EH (cell line): ENCODE measurements at regions not wholly inside any gene's neighbourhood (a gene's known extent, or its start where the extent isn't known, plus 50 kb on each side); places are given as distances from the start of the nearest gene placed in this dataset.

Experiments used
- DNase-seq: peaks from one replicate; pipeline ENCODE4 v3.0.0-alpha.2; 2015; ENCODE audit warnings: low read depth

DNA sequence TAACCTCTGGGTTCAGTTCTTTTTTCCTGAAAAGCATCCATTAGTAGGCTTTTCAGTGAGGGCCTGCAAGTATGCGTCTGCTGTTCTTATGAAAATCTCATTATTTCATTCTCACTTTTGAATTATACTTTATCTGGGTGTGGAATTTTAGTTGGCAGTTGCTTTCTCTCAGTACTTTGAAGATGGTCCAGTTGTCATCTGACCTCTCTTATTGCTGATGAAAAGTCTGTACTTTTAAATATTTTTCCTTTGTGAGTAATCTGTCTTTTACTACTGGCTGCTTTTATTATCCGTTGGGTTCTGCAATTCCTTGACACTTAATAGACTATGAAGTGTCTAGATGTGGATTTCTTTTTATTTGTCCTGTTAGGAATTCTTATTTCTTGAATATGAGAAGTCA is 307.8 kb downstream of the CYP26B1 start:
- DNase-seq = no peak

DNA sequence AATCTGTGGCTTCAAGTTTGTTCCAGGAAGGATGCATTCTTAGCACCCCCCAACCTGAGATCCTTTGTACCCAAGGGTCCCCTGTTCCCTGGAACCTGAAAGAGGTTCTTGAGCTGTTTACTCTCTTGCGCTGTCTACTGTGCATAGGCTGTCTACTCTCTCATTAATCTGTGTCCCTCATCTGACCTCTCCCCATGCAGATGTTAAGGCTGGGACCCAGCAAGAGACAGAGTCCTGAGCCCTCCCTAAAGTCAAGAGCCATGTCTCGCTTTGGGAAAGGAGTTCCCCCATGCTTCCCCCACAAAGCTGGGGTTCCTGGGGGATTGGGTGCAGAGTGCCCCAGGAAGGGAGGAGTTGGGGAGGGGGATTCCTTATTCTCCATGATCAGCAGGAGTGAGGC is 312.9 kb downstream of the CYP26B1 start:
- DNase-seq = no peak

DNA sequence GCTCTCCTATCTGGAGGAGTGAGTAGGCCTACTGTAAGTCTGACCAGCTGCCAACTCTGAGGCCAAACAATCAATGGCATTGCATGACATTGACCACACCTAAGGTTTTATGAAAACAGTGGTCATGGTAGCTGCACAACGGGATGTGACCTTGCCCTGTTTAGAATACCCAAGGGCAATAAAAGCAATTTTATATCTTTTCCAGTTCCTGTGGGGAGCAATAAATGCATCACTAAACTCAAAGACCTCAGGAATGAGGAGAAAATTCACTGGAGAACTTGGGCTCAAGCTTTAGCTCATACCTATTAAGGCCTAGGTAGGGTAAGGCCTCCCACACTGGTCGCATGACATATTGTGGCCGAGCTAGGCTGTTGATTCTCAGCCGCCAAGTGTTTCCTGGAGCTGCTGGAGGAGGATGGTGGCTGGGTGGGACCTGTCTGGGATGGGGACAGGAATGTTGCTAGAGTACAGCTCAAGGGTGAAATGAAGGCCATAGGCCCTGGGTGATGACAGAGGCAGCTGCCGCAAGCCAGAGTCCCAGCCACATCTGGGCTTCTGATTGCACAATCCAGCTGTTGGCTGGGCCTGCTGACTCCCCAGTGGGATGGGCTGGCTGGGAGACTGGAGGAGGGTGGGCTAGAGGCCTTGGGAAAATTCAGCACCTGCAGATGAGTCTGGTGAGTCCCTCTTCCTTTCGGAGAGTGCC is 313.7 kb downstream of the CYP26B1 start:
- DNase-seq = peak; percentile 62

DNA sequence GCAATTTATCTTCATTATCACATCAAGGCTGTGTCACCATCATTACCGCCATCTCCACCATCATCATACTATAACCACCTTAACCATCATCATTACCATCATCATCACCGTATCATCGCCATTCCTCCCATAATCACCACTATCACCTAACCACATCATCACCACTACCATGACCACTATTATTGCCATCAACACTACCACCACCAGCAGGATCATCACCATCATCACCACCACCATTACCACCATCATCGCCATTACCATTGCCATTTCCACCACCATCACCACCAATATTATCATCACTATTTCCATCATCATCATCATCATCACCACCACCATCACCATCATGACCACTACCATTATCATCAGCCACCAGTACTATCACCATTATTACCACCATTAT is 314.4 kb downstream of the CYP26B1 start:
- DNase-seq = no peak

DNA sequence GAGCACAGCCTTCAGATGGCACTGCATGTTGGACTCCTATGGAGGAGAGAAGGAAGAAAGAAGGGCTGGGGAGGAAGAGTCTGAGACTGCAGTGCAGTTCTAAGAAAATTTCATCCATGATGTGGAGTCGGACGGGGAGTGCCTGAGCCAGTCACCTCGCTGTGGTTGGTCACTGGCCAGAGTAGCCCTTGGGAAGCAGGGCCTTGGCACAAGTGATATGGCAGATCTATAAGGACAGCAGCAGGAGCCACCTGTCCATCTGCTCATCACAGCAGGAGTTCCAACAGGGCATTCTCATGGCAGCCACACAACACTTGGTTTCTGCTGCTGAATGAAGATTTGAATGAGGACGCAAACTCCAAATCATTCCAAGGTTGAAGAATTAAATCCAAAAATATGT is 314.8 kb downstream of the CYP26B1 start:
- DNase-seq = no peak

DNA sequence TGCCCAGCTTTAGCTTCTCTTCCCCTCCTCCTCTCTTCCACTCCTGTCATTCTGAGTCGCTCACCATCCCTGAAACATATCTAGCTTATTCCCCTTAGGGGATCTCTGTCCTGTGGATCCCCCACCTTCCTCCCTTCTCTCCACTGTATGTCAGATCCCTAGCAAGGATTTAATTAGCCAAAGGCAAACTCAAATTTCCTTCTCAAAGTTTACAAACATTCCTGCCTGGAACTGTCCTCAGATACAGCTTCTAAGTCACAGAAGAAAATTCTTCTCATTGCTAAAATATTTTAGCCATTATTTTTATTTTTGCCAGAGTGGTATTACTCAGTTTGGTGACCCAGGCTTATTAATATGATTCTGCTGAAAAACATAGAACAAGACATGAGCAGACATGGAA is 315.3 kb downstream of the CYP26B1 start:
- peak; percentile 92 for DNase-seq

DNA sequence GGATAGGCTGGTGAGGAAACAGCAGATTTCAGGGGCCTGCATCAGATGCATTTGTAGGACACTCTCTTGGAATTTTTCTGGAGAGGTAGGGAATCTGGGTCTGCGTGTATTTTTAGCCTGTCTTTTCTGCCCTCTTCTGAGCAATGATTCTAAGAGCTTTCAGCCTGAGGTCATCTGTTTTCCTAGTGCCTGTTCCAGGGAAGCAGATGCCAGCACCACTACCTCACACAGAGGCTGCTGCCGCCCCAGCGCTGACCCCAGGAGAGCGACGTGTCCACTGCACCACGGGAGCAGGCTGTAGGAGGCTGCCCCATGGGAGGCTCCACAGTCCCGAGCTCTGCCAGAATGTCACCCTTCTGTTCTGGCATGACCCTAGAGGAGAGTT is 316.5 kb downstream of the CYP26B1 start:
- peak; percentile 99 for DNase-seq

DNA sequence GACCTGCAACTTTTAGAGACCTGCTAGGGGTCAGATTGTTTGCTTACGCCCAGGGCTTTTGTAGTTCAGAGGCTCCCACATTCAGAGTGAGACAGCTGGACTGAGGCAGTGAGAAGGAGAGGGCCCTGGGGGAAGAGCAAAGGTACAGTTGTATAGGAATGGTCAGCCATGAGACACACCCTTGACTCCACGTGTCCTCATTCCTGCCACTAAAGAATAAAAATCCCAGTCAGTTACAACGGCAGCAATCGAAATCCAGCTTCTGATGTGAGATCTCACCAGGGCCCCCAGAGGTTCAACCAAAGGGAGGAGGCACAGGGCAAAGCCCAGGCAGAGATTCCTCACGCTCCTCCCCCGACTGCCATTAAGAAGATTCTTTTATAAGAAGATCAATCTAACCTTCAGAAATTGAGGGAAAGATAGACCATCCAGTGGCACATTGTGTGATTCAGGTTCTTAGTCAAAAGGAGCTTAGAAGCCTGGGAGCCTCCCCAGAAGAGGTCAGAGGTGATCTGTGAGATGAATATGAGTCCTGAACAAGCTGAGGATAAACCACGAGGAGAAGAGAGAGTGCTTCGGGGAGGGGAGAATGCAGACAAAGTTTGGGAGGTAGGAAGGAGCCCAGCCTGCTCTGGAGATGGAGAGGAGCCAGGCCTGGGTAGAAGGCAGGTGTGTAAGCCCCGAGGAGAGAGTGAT is 317.0 kb downstream of the CYP26B1 start:
- no peak for DNase-seq

DNA sequence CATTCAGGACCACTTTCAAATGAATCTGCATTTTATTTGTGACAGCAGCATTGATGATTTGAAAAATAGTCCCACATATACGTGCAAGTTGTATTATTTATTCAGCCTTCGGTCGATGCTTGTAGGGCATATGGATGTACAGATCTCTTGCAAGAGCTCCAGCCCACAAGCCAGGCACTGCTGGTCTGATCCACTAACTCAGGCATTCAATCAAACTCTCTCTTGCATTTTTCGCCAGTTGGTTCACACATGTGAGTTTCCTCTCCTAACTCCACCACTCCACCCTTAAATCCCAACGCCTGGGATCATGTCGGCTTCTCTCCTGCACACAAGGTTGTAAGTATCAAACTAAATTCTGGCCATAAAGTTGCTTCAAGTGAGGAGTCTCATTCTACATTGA is 318.7 kb downstream of the CYP26B1 start:
- DNase-seq = peak; percentile 73

DNA sequence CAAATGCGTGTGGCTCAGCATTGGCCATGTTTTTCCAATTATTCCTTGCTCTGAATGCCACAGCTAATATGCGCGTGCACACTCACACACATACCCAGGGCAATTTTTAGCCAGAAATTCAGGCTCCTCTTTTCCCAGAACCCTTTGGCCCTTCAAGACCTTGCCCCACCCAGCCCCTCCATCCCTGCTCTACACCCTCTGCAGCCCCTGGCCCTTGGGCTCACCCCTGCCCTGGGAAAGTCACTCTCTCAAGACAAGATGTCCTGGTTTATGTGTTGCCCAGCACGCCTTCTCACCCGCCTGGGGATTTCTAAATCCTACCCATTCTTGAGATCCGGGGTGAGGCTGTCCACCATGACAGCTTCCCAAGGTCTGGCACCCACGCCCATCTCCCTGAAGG is 319.7 kb downstream of the CYP26B1 start:
- DNase-seq = no peak

DNA sequence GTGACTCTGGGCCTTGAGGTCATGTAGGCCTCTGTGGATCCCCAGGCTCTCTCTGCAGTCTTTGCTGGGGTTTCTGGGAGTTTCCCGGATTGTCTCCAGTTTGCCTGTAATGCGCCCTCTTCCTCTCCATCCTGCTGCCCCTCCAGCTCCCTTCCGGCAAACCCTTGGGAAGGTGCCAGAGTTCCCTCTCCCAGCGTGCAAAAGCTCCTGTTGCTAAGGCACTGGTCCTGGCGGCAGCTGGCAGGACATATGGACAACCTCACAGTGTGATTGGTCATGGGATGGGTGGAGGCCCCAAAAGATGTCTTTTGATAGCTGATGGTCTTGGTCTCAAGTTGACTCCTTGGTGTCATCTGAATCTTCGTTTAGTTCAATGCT is 320.1 kb downstream of the CYP26B1 start:
- DNase-seq = no peak

DNA sequence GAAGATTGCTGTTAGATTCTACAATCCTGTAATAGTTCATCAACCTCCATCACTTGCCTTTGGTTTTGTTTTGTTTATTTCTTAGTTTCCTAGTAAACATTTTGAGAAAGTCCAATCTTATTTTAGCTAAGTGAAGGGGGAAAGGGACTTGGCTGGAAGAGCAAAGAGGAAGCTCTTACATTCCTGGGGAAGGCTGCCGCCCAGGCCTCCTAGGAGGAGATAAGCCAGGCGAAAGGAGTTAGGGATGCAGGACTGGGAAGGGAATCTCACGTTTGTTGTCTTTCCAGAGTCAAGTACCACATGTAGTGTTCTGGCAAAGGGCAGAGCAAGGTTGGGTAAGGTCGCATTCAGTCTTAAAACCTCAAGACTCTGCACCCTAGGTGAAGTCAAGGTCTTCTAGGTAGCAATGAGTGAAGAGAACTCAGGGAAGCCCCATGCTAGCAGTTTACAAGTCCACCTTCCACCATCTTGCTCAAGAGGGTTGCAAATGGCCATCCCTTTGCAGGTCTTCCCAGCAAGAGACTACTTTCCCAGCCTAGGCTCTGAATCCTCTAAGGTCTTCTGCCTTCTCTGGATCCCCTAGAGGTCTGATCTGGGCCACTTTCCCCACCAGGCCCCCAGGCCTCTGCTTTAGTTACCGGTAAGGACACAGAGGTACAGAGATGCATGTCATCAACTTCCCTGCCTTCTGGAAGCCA is 320.7 kb downstream of the CYP26B1 start:
- no peak for DNase-seq

DNA sequence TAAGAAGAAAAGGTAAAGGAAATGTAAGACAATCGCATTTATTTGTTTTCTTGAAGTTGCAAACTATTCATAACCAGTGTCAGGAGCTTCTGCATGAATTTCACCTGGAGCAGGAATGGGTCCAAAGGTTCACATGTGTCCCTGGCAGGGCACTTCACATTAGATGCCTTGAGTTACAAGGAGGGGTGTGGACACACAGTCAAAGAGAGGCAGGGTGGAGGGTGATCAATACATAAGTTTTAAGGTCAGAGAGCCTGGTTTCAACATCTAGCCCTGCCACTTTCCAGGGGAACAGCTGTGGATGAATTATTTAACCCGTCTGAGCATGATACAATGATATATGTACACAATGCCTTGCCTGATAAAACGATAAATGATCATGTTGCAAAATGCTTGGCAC is 321.4 kb downstream of the CYP26B1 start:
- DNase-seq = no peak

DNA sequence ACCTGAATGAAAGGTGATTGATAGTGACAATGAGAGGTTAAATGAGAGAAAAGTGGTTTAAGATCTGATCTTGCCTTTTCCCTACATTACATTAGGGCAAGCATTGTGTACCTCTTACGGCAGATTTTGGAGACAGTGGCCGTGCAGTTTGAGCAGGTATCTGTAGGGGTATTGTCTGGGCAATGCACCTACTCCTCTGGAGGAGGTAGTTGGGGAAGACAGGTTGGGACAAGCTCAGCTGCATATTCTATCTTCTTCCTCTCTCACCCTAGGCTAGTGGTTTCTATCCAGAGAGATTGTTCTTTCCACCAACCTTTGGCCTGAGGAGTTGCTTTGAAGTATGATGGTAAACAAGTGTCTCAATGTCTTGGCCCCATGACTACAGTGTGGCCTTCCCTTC is 323.2 kb downstream of the CYP26B1 start:
- DNase-seq = no peak

DNA sequence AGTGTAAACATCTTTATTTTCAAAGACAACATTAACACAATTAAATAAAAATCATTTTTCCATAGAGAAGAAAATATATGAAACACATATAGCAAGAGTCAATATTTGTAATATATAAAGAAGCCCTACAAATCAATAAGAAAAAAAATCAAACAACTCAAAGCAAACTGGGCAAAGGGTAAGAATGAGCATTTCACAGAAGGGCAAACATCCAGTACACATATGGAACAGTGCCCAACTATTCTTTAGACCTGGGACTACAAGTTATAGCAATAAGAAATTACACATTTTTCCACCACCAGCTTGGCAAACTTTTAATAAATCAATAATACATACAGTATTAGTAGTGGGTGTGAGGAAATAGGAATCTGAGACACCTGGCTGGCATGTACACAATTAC is 324.1 kb downstream of the CYP26B1 start:
- DNase-seq = no peak

DNA sequence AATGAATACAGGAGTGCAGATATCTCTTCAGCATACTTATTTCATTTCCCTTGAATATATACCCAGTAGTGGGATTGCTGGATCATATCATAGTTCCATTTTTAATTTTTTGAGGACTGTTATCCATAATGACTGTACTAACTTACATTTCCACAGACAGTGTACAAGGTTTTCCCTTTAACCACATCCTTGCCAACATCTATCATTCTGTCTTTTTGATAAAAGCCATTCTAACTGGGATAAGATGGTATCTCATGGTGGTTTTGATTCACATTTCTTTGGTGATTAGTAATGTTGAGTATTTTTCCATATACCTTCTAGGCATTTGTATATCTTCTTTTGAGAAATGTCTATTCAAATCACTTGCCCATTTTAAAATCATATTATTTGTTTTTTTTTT is 325.2 kb downstream of the CYP26B1 start:
- DNase-seq = peak; percentile 37

DNA sequence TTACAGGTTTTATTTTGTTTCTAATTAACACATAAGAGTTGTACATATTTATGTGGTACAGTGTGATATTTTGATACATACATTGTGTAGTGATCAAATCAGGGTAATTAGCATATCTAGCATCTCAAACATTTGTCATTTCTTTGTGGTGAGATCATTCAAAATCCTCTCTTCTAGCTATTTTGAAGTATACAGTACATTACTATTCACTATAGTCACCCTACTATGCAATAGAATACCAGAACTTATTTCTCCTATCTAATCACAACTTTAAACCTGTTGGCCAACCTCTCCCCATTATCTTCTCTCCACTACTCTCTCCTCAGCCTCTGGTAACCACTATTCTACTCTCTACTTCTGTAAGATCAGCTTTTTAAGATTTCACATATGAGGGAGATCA is 325.8 kb downstream of the CYP26B1 start:
- peak; percentile 60 for DNase-seq

DNA sequence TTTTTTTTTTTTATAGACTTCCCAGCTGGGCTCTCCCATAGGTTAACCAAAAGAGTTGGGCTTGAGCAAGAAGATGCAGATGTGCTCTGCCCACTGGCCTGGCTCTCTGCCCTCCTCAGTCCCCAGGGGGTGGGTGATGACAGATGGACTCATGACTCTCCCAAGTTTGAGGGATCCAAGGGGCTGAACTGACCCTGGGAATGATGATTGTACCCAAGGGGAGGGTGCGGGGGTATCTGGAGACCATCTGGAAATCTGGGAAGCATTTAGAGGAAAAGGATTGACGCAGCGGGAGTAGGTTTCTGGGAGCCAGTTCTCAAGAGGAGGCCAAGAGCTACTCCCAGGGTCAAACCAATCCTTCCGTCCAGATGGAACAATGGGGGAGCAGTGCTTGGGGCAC is 330.8 kb downstream of the CYP26B1 start:
- DNase-seq = no peak

DNA sequence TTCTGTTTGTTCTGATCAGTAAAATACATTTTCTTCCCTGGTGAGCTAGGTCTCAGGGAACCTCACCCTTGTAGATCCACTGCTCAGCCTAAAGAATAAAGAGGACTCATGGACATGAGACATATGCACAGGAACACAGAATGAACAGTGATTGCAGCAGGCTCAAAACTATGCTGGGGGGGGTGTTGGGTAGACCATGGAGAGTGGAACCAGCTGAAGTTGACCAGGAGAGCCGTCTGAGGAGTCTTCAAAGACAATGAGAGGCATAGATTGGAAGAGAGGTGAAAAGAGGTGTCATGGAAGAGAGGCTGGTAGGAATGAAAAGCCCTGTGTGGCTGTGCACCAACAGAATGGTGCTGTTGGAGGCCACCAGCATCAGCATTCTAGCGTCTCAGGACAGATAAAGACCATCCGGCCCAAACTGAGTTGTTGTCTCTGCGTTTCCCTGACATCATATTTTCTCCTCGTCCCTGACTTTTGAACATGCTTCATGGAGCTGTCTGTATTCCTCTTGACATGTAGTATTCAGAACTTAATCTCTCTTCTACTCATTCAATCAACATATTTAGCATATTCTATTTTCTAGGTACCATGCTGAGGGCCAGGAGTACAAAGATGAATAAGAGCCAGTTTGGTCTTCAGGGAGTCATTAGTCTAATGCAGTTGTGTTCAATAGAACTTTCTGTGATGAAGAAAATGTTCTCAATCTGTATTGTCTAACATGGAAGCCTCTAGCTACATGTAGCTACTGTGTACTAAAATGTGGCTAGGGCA is 331.8 kb downstream of the CYP26B1 start:
- DNase-seq = no peak

DNA sequence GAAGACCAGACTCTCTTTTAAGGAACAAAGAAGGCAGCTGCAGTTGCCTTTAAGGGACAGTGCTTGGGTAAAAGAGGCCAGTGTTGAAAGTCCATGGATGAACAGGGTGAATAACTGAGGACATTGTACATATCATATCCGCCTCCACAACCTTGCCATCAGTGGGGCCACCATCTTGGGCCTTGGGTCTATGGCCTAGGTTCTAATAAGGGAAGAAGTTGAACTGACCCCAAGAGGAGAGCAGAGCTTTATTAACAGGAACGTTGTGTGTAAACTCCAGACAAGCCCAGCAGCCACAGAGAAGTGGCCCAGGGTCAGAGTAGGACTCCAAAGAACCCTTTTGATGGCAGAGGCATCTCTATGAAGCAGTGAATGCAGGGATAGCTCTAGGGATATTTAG is 332.8 kb downstream of the CYP26B1 start:
- no peak for DNase-seq

DNA sequence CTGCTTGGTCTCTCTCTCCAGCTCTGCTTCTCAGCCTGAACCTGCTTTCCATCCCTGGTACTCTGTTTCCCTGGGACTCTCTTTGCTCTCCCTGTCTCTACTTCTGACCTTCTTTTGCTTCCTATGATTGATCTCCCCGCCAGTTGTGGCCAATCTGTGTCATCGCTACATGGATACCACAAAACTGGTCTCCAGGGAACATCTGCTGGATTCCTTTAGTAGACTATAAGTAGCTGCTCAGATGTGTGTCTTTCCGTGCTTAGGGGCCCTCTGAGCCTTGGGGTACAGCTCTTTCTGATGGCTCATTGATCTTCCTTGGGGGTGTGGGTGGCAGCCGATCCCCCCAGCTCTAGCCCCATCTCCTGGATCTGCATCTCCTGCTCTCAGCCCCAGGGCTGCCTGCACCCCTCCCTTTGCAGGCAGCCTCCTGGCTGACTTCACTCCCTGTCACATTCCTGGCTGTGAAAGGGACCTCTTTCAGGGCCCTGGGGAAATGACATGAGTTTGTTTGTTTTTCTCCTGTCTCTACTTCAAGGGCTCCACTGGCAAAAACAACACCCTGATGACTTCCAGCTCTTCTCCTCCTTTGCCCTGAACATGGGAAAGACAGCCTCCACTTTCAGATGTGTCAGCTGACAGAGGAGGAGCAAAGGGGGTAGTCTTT is 333.7 kb downstream of the CYP26B1 start:
- no peak for DNase-seq

DNA sequence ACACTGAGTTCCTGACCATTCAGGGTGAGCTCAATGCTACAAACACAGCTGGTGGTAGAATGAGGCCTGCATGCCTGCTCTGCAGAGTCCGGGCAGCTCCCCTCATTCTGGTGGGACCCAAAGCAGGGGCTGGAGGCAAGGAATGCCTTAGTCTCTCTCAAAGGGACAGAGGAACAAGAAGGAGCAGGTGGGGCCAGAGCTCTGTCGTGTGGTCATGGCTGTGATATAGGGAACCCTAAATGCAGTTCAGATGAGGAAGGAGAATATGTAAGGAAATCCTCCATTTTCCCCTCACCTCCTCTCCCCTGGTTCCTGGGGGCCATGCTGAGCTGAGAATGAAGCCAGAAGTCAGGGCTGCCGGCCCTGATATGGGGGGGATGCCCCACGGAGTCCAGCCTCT is 334.3 kb downstream of the CYP26B1 start:
- DNase-seq = no peak
